Activated naive CD8-positive, alpha-beta T cell treated with anti-CD3 and anti-CD28 coated beads, Interleukin-2, amount 10 ng/mL, durations not matched to agents 7 days and 5 days (primary cell): ENCODE measurements at regions not wholly inside any gene's neighbourhood (a gene's known extent, or its start where the extent isn't known, plus 50 kb on each side); places are given as distances from the start of the nearest gene placed in this dataset.
"Not testable (repeated sequence)": the region's sequence is repeated elsewhere in the genome, so short reads cannot be mapped to it uniquely, and the experiment has no call there.

Experiments
- ATAC-seq: fragments of 150-1000 bp; cut with Tn5 transposase; one replicate; pipeline ENCODE4 v1.10.0; 2021; ENCODE audit warnings: low read depth, moderate library complexity
- POLR2A ChIA-PET: fragments of 350-600 bp; sonication (Branson Sonifier 250); formaldehyde crosslinking; loops from one replicate; lab custom pipeline; 2021; ENCODE audit warnings: antibody characterized with exemption; lab: Charles Lee
- DNase-seq: peaks from one replicate; pipeline ENCODE4 v3.0.0; 2021
- H3K27ac Mint-ChIP-seq: one replicate; pipeline ENCODE4 v1.8.0; 2022; ENCODE audit warnings: mild to moderate bottlenecking, mixed read lengths
- H3K27me3 Mint-ChIP-seq: one replicate; pipeline ENCODE4 v1.8.0; 2022; ENCODE audit warnings: mild to moderate bottlenecking, moderate library complexity, mixed read lengths
- H3K36me3 Mint-ChIP-seq: one replicate; pipeline ENCODE4 v1.8.0; 2021; ENCODE audit warnings: mild to moderate bottlenecking, mixed read lengths
- H3K4me1 Mint-ChIP-seq: one replicate; pipeline ENCODE4 v1.8.0; 2021; ENCODE audit warnings: mixed read lengths
- H3K4me3 Mint-ChIP-seq: one replicate; pipeline ENCODE4 v1.8.0; 2022; ENCODE audit warnings: mild to moderate bottlenecking, moderate library complexity, mixed read lengths
- H3K9me3 Mint-ChIP-seq: one replicate; pipeline ENCODE4 v1.8.0; 2021; ENCODE audit warnings: mixed read lengths

DNA sequence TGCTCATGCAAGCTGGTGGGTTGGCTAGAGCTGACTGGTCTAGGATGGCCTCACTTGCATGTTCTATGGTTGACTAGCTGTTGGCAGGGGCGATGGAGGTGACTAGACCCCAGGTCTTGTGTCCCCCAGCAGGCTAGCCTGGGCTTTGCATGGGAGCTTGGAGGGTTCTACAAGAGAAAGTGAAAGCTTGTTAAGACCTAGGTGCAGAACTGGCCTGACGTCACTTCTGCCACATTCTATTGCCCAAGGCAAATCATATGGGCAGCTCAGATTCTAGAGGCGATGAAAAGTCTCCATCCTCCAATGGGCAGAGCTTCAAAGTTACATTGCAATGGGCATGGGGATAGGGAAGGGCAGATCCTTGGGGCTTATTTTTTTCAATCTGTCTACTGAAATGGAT lies 170.9 kb downstream of the MIAT start:
- DNase-seq (no peak), ATAC-seq (no peak)
- Mint-ChIP-seq H3K4me1 (no peaks in the 10 kb centered on the region), H3K36me3 (no peaks in the 10 kb centered on the region), H3K4me3 (no peak overlapping the region), H3K9me3 (no peaks in the 10 kb centered on the region), H3K27ac (no peak overlapping the region), H3K27me3 (no peaks in the 10 kb centered on the region)
- POLR2A ChIA-PET, result no interaction called here

- H3K9me3 Mint-ChIP-seq, result no peaks in the 10 kb centered on the region
- no peaks in the 10 kb centered on the region for H3K36me3 Mint-ChIP-seq
- no peak for DNase-seq
- no peak overlapping the region for H3K27ac Mint-ChIP-seq
- no peak overlapping the region for H3K4me3 Mint-ChIP-seq
- H3K27me3 Mint-ChIP-seq, result no peaks in the 10 kb centered on the region
- POLR2A ChIA-PET, result no interaction called here
- H3K4me1 Mint-ChIP-seq, result no peaks in the 10 kb centered on the region
- no peak for ATAC-seq
These were observed 173.4 kb downstream of the MIAT start for GRCh38 chr22:26830837-26831236.

DNA sequence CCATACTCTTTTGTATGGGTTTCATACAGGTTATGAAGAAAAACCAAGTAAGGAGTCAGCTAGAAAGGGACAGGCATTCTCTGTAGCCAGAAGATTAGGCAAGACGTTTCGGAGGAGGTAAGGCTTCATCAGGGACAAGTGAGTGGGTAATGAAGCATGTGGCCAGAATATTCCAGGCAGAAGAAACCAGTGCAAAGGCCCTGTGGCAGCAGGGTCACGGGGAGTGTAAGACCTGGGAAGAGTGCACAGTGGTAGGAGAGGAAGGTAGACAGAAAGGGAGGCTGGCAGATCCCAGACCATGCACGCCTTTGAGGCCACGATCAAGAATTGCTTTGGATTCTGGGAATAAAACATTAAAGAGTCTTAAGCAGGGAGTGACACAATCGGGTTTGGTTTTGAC lies 177.6 kb downstream of the MIAT start:
- DNase-seq (no peak), ATAC-seq (no peak)
- no peak overlapping the region for H3K4me3 Mint-ChIP-seq
- H3K4me1 Mint-ChIP-seq, result no peaks in the 10 kb centered on the region
- POLR2A ChIA-PET, result no interaction called here
- H3K27ac Mint-ChIP-seq, result no peak overlapping the region
- no peaks in the 10 kb centered on the region for H3K27me3 Mint-ChIP-seq
- H3K9me3 Mint-ChIP-seq, result no peaks in the 10 kb centered on the region
- H3K36me3 Mint-ChIP-seq, result no peaks in the 10 kb centered on the region

DNA sequence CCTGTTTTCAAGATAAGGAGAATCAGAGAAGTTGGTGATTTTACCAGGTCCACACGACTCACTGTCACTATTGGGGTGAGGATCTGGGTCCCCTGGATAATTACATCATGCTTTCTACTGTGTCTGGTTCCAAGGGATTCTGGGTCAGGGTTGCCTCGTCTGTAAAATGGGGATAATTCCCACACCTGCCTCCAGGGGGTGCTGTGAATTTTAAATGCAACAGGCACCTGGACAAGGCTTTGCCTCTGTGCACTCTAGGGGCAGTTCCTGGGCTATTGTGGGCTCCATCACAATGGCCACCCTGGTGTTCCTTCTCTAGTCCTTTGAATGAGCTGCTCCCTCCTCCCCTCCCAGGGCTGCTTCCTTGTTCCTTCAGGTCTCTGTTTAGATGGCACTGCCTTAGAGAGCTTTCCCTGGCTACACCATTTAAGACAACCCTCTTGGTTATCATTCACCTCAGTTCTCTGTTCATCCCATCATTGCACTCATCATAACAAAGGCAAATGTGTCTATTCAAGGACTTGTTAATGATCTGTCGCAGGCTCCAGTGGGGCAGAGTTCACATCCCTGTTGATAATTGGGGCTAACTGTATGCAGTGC lies 178.6 kb downstream of the MIAT start:
- Mint-ChIP-seq H3K4me1 (no peaks in the 10 kb centered on the region), H3K9me3 (no peaks in the 10 kb centered on the region), H3K27me3 (no peaks in the 10 kb centered on the region), H3K4me3 (no peak overlapping the region), H3K27ac (no peak overlapping the region), H3K36me3 (no peaks in the 10 kb centered on the region)
- peak; percentile 56 for DNase-seq
- POLR2A ChIA-PET, result no interaction called here
- ATAC-seq, result peak; percentile 54

GRCh38 chr22:26837784-26838470 lies 180.5 kb downstream of the MIAT start:
- POLR2A ChIA-PET, result no interaction called here
- Mint-ChIP-seq H3K4me3 (no peak overlapping the region), H3K27me3 (no peaks in the 10 kb centered on the region), H3K9me3 (no peaks in the 10 kb centered on the region), H3K4me1 (no peaks in the 10 kb centered on the region), H3K36me3 (no peaks in the 10 kb centered on the region), H3K27ac (no peak overlapping the region)
- no peak for DNase-seq
- ATAC-seq, result no peak

DNA sequence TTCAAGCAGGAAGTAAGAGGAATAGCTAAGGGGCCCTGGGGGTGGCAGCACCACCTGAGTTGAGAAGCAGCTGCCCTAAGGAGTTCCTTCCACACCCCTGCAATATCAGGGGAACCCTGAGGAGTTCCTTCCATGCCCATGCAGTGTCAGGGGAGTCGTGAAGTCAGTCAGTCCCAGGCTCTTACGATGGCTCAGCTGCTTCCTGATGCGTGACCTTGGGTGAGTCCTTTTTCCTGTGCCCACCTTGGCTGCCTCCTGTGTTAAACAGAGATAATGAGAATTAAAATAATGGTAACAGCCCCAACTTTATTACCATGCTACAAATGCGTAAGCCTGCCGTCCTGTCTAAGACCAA lies 181.1 kb downstream of the MIAT start:
- no peak overlapping the region for H3K4me3 Mint-ChIP-seq
- H3K27me3 Mint-ChIP-seq, result no peaks in the 10 kb centered on the region
- POLR2A ChIA-PET, result no interaction called here
- no peaks in the 10 kb centered on the region for H3K4me1 Mint-ChIP-seq
- H3K9me3 Mint-ChIP-seq, result no peaks in the 10 kb centered on the region
- no peak for ATAC-seq
- no peak overlapping the region for H3K27ac Mint-ChIP-seq
- no peaks in the 10 kb centered on the region for H3K36me3 Mint-ChIP-seq
- DNase-seq, result no peak

DNA sequence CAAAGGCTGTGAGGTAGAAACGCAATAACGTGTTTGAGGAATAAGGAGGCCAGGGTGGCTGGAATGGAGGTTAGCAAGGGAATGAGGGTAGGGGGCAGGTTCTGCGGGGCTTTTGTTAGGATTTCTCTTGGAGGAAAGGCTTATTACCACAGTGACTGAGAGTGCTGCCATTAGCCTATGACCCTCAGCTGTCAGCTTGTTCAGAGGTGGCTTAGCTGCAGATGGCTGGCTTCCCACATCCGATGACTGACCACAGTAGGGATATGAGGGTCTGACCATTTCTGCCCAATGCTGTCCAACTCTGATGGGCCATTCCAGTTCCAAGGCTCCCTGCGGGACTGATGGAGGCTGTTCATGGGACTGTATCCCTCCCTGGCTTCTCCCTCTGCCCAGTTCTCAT lies 181.8 kb downstream of the MIAT start:
- Mint-ChIP-seq H3K4me1 (no peaks in the 10 kb centered on the region), H3K9me3 (no peaks in the 10 kb centered on the region), H3K36me3 (no peaks in the 10 kb centered on the region), H3K27ac (no peak overlapping the region), H3K4me3 (no peak overlapping the region), H3K27me3 (no peaks in the 10 kb centered on the region)
- ATAC-seq (no peak), DNase-seq (no peak)
- POLR2A ChIA-PET, result no interaction called here

GRCh38 chr22:26840770-26841169 lies 183.4 kb downstream of the MIAT start:
- H3K4me3 Mint-ChIP-seq, POLR2A ChIA-PET, H3K27ac Mint-ChIP-seq, H3K4me1 Mint-ChIP-seq, H3K27me3 Mint-ChIP-seq, DNase-seq, H3K36me3 Mint-ChIP-seq, H3K9me3 Mint-ChIP-seq, ATAC-seq: not testable (repeated sequence)

DNA sequence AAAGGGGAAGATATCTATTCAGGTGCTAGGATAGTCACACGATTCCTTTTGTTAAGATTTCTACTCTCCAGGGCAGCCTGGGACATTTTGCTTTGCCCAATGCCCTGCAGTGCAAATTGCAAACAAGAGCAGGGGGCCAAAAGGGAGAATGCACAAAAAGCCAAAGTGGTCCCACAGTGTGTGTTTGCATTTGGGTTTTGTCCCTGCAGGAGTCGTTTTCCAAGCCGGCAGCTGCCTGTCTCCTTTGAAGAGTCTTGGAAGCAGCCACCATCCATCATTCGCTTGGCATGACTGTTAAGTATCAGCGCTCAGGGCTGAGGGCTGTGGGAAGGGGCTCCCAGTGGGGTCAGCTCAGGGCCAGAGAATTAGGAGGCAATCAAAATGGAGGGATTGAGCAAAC lies 184.7 kb downstream of the MIAT start:
- Mint-ChIP-seq H3K4me3 (no peak overlapping the region), H3K9me3 (no peaks in the 10 kb centered on the region), H3K27ac (no peak overlapping the region), H3K4me1 (peaks cover 12% of the 10 kb centered on the region), H3K27me3 (no peaks in the 10 kb centered on the region), H3K36me3 (no peaks in the 10 kb centered on the region)
- no peak for DNase-seq
- POLR2A ChIA-PET, result no interaction called here
- no peak for ATAC-seq

- no peak overlapping the region for H3K4me3 Mint-ChIP-seq
- peaks cover 5% of the 10 kb centered on the region for H3K27me3 Mint-ChIP-seq
- DNase-seq (no peak), ATAC-seq (no peak)
- no peaks in the 10 kb centered on the region for H3K36me3 Mint-ChIP-seq
- POLR2A ChIA-PET, result no interaction called here
- no peak overlapping the region for H3K27ac Mint-ChIP-seq
- peaks cover 15% of the 10 kb centered on the region for H3K4me1 Mint-ChIP-seq
- H3K9me3 Mint-ChIP-seq, result no peaks in the 10 kb centered on the region
These were observed 187.8 kb downstream of the MIAT start for GRCh38 chr22:26845021-26845743.

GRCh38 chr22:26846076-26846475 lies 188.7 kb downstream of the MIAT start:
- H3K9me3 Mint-ChIP-seq, result no peaks in the 10 kb centered on the region
- no peak for DNase-seq
- H3K27me3 Mint-ChIP-seq, result peaks cover 5% of the 10 kb centered on the region
- ATAC-seq, result no peak
- H3K4me1 Mint-ChIP-seq, result peaks cover 15% of the 10 kb centered on the region
- no peak overlapping the region for H3K4me3 Mint-ChIP-seq
- H3K27ac Mint-ChIP-seq, result no peak overlapping the region
- POLR2A ChIA-PET, result no interaction called here
- H3K36me3 Mint-ChIP-seq, result no peaks in the 10 kb centered on the region

DNA sequence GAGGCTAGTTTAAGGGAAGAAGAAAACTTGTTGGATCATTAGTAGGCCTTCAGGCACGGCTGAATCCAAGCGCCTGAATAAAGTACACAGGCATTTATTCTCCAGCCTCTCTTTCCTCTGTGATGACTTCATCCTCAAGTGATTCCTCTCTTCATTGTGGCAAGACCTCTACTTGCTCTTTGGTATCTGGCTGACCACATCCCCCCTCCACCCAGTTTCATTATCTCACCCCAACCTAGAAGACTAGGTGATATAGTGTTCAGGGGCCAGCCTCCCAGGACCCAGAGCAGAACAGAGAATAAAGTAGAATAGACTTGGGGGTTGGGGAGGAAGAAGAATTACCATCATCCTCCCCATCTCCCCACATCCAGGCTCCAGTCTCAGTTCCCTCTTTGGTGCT lies 189.3 kb downstream of the MIAT start:
- no peaks in the 10 kb centered on the region for H3K9me3 Mint-ChIP-seq
- H3K4me3 Mint-ChIP-seq, result no peak overlapping the region
- ATAC-seq (peak; percentile 66), DNase-seq (no peak)
- no peaks in the 10 kb centered on the region for H3K36me3 Mint-ChIP-seq
- H3K27ac Mint-ChIP-seq, result no peak overlapping the region
- peaks cover 15% of the 10 kb centered on the region for H3K4me1 Mint-ChIP-seq
- H3K27me3 Mint-ChIP-seq, result peaks cover 5% of the 10 kb centered on the region
- POLR2A ChIA-PET, result no interaction called here

- Mint-ChIP-seq H3K9me3 (no peaks in the 10 kb centered on the region), H3K27ac (no peak overlapping the region), H3K4me3 (no peak overlapping the region), H3K36me3 (no peaks in the 10 kb centered on the region), H3K4me1 (peaks cover 15% of the 10 kb centered on the region), H3K27me3 (peaks cover 5% of the 10 kb centered on the region)
- POLR2A ChIA-PET, result no interaction called here
- DNase-seq, result no peak
- no peak for ATAC-seq
These were observed 189.7 kb downstream of the MIAT start for GRCh38 chr22:26847046-26847445.

DNA sequence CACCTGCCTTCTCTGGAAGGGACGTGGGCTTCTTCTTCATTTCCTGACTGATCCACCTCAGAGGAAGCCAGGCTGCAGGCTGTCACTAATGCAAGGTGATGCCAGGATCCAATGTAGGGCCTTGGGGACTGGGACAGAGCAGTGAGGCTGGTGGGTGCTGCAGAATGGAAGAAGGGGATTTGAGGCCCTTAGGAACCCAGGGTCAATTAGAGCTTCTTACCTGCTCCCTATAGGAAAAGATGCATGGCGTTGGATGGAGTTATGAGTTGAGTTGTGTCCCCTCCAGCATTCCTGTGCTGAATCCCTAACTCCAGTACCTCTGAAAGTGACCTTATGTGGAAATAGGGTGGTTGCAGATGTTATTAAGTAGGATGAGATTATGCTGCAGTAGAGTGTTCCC lies 190.4 kb downstream of the MIAT start:
- no peak overlapping the region for H3K4me3 Mint-ChIP-seq
- DNase-seq (no peak), ATAC-seq (no peak)
- H3K4me1 Mint-ChIP-seq, result peaks cover 15% of the 10 kb centered on the region
- no peaks in the 10 kb centered on the region for H3K36me3 Mint-ChIP-seq
- H3K27ac Mint-ChIP-seq, result no peak overlapping the region
- H3K9me3 Mint-ChIP-seq, result no peaks in the 10 kb centered on the region
- H3K27me3 Mint-ChIP-seq, result peaks cover 5% of the 10 kb centered on the region
- POLR2A ChIA-PET, result no interaction called here
